ENCODE measurements at regions not wholly inside any gene's neighbourhood (a gene's known extent, or its start where the extent isn't known, plus 50 kb on each side); places are given as distances from the start of the nearest gene placed in this dataset.

DNA sequence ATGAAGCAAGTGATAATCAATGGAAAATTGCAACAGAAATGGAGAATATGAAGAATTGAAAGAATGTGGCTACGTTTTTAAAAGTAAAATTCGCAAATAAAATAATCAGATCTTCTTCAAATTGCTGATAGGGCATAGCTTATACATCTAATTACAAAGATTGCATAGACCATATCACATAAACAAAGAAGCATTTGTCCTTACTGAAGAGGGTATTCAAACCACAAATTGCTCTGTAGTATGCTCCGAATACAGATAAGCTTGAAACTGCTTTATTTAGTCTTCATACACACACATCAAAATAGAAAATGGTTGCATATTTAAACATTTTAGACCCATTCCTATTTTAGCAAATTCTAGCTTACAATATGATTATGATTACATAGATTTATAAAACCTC is 206.7 kb upstream of the SLIT2 start:
- Histone ChIP-seq H3K4me1 (ENCODE audit: control insufficient read depth, low read depth, low read length) (peaks cover 7% of the 10 kb centered on the region), H3K27me3 (ENCODE audit: control insufficient read depth, insufficient read depth, low read length) (no peaks in the 10 kb centered on the region), H3K9me3 (ENCODE audit: control insufficient read depth, low read depth, low read length) (no peaks in the 10 kb centered on the region), H3K27ac (ENCODE audit: low read length) (no peak overlapping the region), H3K4me3 (ENCODE audit: low read length) (no peak overlapping the region), H3K36me3 (ENCODE audit: control insufficient read depth, low read depth, low read length) (no peaks in the 10 kb centered on the region), H3K9ac (ENCODE audit: low read length) (no peak overlapping the region)

DNA sequence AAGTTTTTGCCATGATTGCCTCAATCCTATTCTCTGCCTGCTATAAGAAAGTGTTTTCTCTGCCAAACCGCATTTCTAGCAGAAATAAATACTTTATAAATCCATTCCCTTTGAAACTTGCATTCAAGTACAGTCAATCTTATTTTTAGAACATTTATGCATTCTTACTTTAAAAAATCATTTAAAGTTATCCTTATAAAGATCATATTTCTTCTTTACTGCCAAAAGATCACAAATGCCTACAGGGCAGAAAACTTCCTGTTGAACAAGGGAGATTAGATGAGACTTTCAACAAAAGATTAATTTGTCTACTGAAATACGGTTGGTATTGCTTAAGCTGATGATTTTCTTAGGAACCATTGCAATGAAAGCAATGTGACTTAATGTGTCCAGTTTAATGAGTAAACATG is 207.2 kb upstream of the SLIT2 start:
- Histone ChIP-seq H3K9me3 (ENCODE audit: control insufficient read depth, low read depth, low read length) (no peaks in the 10 kb centered on the region), H3K9ac (ENCODE audit: low read length) (no peak overlapping the region), H3K4me3 (ENCODE audit: low read length) (no peak overlapping the region), H3K36me3 (ENCODE audit: control insufficient read depth, low read depth, low read length) (no peaks in the 10 kb centered on the region), H3K27me3 (ENCODE audit: control insufficient read depth, insufficient read depth, low read length) (no peaks in the 10 kb centered on the region), H3K4me1 (ENCODE audit: control insufficient read depth, low read depth, low read length) (peaks cover 7% of the 10 kb centered on the region), H3K27ac (ENCODE audit: low read length) (no peak overlapping the region)

DNA sequence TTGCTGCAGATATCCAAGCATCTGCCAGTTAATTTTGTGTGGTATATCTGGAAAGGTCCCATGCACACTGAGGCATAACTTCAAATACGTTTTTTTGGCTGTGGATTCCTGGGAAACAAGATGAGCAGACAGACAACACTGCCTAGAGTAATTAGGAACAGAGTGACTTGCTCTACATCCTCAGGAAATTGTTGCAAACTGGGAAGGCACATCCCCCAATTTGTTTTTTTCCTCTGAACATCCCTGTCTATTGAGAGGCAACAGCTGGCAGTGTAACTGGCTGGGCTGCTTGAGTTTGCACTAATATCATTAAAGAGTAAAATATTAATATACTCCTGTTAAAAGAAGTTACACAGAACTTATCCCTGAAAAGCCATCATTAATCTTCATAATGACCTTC is 207.7 kb upstream of the SLIT2 start:
- Histone ChIP-seq H3K9ac (ENCODE audit: low read length) (no peak overlapping the region), H3K27ac (ENCODE audit: low read length) (no peak overlapping the region), H3K27me3 (ENCODE audit: control insufficient read depth, insufficient read depth, low read length) (no peaks in the 10 kb centered on the region), H3K36me3 (ENCODE audit: control insufficient read depth, low read depth, low read length) (no peaks in the 10 kb centered on the region), H3K9me3 (ENCODE audit: control insufficient read depth, low read depth, low read length) (no peaks in the 10 kb centered on the region), H3K4me1 (ENCODE audit: control insufficient read depth, low read depth, low read length) (peaks cover 7% of the 10 kb centered on the region), H3K4me3 (ENCODE audit: low read length) (no peak overlapping the region)

DNA sequence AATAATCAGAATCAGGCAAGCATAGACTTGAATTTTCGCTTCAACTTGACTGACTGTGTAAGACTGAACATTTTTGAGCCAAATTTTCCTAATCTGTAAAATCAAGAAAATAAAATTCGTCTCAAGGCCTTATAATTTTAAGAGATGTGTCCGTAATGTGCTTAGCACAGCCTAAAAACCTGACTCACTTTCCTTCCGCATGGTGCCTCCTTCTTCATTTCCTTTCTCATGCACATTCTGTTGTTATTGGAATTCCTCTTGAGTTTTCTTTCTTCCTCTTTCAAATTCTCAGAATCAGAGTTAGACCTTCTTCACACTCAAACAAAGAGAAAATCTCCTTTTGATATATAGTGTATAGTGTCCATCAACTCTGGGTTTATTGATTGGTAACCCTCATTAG is 208.9 kb upstream of the SLIT2 start:
- H3K9me3 ChIP-seq (ENCODE audit: control insufficient read depth, low read depth, low read length) = no peaks in the 10 kb centered on the region
- no peaks in the 10 kb centered on the region for H3K36me3 ChIP-seq (ENCODE audit: control insufficient read depth, low read depth, low read length)
- H3K4me3 ChIP-seq (ENCODE audit: low read length) = no peak overlapping the region
- no peak overlapping the region for H3K9ac ChIP-seq (ENCODE audit: low read length)
- H3K27me3 ChIP-seq (ENCODE audit: control insufficient read depth, insufficient read depth, low read length) = no peaks in the 10 kb centered on the region
- H3K27ac ChIP-seq (ENCODE audit: low read length) = no peak overlapping the region
- H3K4me1 ChIP-seq (ENCODE audit: control insufficient read depth, low read depth, low read length) = peaks cover 7% of the 10 kb centered on the region

DNA sequence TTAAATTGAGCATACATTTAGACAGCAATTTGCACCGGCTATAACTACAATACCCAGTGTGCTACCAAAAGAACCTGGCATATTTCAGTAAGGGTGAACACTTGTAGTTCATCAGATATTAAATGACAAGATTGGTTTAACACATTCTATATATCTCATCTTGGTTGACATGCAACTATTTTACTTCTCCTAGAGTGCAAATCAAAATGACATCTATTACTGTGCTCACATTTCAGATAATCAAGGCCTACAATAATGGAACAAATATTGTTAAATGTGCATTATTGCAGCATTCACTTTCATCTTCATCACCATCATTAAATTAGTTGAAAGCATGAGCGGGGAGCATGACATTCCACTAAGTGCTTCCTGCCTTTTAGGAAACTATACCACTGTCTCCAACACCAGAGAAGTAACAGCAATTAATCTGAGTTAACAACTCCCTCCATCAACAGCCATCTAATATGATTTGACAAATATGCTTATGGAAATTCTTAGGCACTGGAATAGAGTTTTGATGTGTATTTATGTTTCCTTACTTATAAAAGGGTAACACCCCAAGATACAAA is 209.8 kb upstream of the SLIT2 start:
- Histone ChIP-seq H3K36me3 (ENCODE audit: control insufficient read depth, low read depth, low read length) (no peaks in the 10 kb centered on the region), H3K27ac (ENCODE audit: low read length) (no peak overlapping the region), H3K27me3 (ENCODE audit: control insufficient read depth, insufficient read depth, low read length) (no peaks in the 10 kb centered on the region), H3K9ac (ENCODE audit: low read length) (no peak overlapping the region), H3K4me1 (ENCODE audit: control insufficient read depth, low read depth, low read length) (peaks cover 7% of the 10 kb centered on the region), H3K9me3 (ENCODE audit: control insufficient read depth, low read depth, low read length) (no peaks in the 10 kb centered on the region), H3K4me3 (ENCODE audit: low read length) (no peak overlapping the region)

DNA sequence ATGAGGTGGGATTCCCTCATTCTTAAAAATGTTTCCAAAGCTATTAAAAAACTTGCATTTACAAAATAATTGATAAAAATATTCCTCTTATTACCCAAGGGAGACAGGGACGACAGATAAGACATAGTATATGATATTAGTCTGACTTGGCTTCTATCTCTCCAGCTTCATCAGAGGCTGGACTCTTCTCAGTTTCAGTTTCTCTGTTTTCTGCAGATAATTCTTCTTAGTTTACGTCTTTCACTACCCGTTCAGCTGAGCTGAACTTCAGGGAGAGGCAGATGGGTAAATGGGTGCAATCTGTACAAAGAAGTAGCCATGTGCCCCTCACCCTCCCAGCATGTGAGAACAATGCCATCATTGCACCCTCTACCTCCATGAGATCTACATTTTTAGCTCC is 214.0 kb upstream of the SLIT2 start:
- H3K4me1 ChIP-seq (ENCODE audit: control insufficient read depth, low read depth, low read length) = peaks cover 3% of the 10 kb centered on the region
- H3K4me3 ChIP-seq (ENCODE audit: low read length) = no peak overlapping the region
- H3K9ac ChIP-seq (ENCODE audit: low read length) = no peak overlapping the region
- no peaks in the 10 kb centered on the region for H3K9me3 ChIP-seq (ENCODE audit: control insufficient read depth, low read depth, low read length)
- H3K27me3 ChIP-seq (ENCODE audit: control insufficient read depth, insufficient read depth, low read length) = no peaks in the 10 kb centered on the region
- no peak overlapping the region for H3K27ac ChIP-seq (ENCODE audit: low read length)
- H3K36me3 ChIP-seq (ENCODE audit: control insufficient read depth, low read depth, low read length) = no peaks in the 10 kb centered on the region

DNA sequence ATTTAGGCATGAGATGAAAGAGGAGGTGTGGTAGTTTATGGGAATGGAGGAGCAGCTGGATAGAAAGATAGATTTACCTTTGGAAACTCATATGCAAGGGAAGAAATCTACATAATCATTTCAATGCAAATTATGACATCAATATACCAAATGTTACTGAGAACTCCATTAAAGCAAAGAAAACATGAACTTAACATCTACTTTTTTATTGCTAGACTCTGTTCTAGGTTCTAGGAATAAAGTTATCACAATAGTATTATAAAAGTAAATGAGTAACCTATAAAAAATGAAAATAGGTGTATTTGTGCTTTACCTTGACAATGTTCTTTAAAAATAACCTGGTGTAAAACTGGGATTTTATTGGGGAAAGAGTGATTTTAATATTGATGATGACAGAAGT is 221.6 kb upstream of the SLIT2 start:
- Histone ChIP-seq H3K27me3 (ENCODE audit: control insufficient read depth, insufficient read depth, low read length) (no peaks in the 10 kb centered on the region), H3K36me3 (ENCODE audit: control insufficient read depth, low read depth, low read length) (no peaks in the 10 kb centered on the region), H3K9ac (ENCODE audit: low read length) (no peak overlapping the region), H3K4me3 (ENCODE audit: low read length) (no peak overlapping the region), H3K9me3 (ENCODE audit: control insufficient read depth, low read depth, low read length) (no peaks in the 10 kb centered on the region), H3K27ac (ENCODE audit: low read length) (no peak overlapping the region), H3K4me1 (ENCODE audit: control insufficient read depth, low read depth, low read length) (no peaks in the 10 kb centered on the region)

DNA sequence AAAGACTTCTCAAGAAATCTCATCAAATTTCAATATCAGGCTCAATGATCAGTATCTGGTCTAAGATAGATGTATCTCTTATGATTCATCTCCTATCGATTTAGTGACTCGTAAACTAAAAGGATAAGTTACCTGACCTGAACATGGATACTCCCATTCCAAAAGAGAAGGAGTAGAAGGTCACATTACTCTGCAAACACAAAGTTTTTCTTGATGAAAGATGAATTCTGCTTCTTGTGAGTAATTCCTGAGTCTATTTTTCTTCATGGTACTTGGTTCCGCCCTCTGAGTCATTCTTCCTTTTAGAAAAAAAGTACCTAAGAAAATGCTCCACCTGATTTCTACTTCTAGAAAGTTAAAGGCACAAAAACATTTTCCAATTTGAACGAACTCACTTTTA is 223.1 kb upstream of the SLIT2 start:
- Histone ChIP-seq H3K9ac (ENCODE audit: low read length) (no peak overlapping the region), H3K27ac (ENCODE audit: low read length) (no peak overlapping the region), H3K9me3 (ENCODE audit: control insufficient read depth, low read depth, low read length) (no peaks in the 10 kb centered on the region), H3K27me3 (ENCODE audit: control insufficient read depth, insufficient read depth, low read length) (no peaks in the 10 kb centered on the region), H3K4me3 (ENCODE audit: low read length) (no peak overlapping the region), H3K4me1 (ENCODE audit: control insufficient read depth, low read depth, low read length) (no peaks in the 10 kb centered on the region), H3K36me3 (ENCODE audit: control insufficient read depth, low read depth, low read length) (no peaks in the 10 kb centered on the region)

DNA sequence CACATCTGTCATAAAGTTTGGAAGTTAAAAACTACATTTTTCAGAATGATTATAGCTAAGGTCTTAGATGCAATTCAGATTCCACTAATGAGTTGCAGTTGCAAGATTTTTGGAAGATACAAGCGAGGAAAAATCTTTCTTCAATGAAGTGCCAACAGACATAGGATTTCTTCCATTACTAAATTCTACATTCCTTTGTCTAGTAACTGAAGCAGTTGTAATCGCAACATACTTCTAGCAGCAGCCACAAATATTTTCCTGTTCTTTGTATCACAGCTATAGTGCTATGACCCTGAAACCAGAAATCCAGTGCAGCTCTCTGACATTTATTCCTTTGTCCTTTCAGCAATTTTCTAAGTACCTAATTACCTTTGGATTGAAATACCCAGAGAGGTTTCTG is 225.2 kb upstream of the SLIT2 start:
- no peaks in the 10 kb centered on the region for H3K36me3 ChIP-seq (ENCODE audit: control insufficient read depth, low read depth, low read length)

DNA sequence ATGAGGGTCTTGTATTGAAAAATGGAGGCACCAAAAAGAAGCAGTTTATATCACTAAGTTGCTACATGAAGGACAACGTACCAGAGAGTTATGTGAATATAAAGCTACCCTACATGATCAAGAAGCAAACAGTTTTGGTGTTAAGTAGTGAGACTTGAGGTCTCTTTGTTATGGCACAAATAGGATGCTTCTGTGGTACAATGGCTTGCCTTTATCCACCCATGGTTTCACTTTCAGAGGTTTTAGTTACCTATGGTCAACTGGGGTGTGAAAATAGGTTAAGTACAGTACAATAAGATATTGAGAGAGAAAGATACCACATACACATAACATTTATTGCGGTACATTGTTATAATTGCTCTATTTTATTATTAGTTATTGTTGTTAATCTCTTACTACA is 229.2 kb upstream of the SLIT2 start:
- Histone ChIP-seq H3K36me3 (ENCODE audit: control insufficient read depth, low read depth, low read length) (no peaks in the 10 kb centered on the region), H3K4me3 (ENCODE audit: low read length) (no peak overlapping the region), H3K9me3 (ENCODE audit: control insufficient read depth, low read depth, low read length) (no peaks in the 10 kb centered on the region), H3K27me3 (ENCODE audit: control insufficient read depth, insufficient read depth, low read length) (no peaks in the 10 kb centered on the region), H3K4me1 (ENCODE audit: control insufficient read depth, low read depth, low read length) (no peaks in the 10 kb centered on the region), H3K9ac (ENCODE audit: low read length) (no peak overlapping the region), H3K27ac (ENCODE audit: low read length) (no peak overlapping the region)

More for the DNA sequence above, 225.2 kb upstream of the SLIT2 start:
- Histone ChIP-seq H3K4me1 (ENCODE audit: control insufficient read depth, low read depth, low read length) (no peaks in the 10 kb centered on the region), H3K4me3 (ENCODE audit: low read length) (no peak overlapping the region), H3K27me3 (ENCODE audit: control insufficient read depth, insufficient read depth, low read length) (no peaks in the 10 kb centered on the region), H3K27ac (ENCODE audit: low read length) (no peak overlapping the region), H3K9ac (ENCODE audit: low read length) (no peak overlapping the region), H3K9me3 (ENCODE audit: control insufficient read depth, low read depth, low read length) (no peaks in the 10 kb centered on the region)

DNA sequence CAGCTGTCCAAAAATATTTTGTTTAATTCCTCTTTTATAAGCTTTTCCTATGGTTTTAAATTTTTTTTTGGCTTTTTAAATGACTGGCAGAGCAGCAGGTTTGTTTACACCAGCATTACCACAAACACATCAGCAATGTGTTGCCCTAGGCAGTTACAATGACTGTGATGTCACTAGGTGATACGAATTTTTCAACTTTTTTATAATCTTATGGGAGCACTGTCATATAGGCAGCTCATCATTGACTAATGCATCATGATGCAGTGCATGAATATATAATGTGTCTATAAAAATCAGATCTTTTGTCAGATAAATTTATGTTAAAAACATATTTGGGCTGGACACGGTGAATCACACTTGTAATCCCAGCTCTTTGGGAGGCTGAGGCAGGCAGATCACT is 231.6 kb upstream of the SLIT2 start:
- Histone ChIP-seq H3K9ac (ENCODE audit: low read length) (no peak overlapping the region), H3K9me3 (ENCODE audit: control insufficient read depth, low read depth, low read length) (no peaks in the 10 kb centered on the region), H3K36me3 (ENCODE audit: control insufficient read depth, low read depth, low read length) (no peaks in the 10 kb centered on the region), H3K4me1 (ENCODE audit: control insufficient read depth, low read depth, low read length) (no peaks in the 10 kb centered on the region), H3K27ac (ENCODE audit: low read length) (no peak overlapping the region), H3K4me3 (ENCODE audit: low read length) (no peak overlapping the region), H3K27me3 (ENCODE audit: control insufficient read depth, insufficient read depth, low read length) (no peaks in the 10 kb centered on the region)

DNA sequence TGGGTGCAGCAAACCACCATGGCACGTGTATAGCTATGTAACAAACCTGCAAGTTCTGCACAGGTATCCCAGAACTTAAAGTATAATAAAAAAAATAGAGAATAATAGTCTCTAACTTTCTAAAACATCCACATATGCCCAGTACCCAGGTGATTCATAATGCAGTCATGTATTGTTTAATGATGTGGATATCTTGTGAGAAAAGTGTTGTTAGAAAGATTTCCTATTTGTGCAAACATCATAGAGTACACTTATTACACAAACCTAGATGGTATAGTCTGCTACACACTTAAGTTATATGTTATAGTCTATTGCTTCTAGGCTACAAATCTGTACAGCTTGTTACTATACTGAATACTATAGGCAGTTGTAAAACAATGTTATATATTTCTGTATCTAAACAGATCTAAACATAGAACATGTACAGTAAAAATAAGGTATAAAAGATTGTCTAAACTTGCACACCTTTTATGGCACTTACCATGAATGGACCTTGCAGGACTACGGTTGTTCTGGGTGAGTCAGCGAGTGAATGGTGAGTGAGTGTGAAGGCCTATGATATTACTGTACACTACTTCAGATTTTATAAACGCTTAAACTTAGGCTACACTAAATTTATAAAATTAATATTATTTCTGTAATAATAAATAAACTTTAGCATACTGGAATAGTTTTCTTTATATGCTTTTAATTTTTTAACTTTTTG is 232.2 kb upstream of the SLIT2 start:
- Histone ChIP-seq H3K36me3 (ENCODE audit: control insufficient read depth, low read depth, low read length) (no peaks in the 10 kb centered on the region), H3K9ac (ENCODE audit: low read length) (no peak overlapping the region), H3K9me3 (ENCODE audit: control insufficient read depth, low read depth, low read length) (no peaks in the 10 kb centered on the region), H3K27ac (ENCODE audit: low read length) (no peak overlapping the region), H3K4me3 (ENCODE audit: low read length) (no peak overlapping the region), H3K4me1 (ENCODE audit: control insufficient read depth, low read depth, low read length) (no peaks in the 10 kb centered on the region), H3K27me3 (ENCODE audit: control insufficient read depth, insufficient read depth, low read length) (no peaks in the 10 kb centered on the region)

Data from iPS-18a (cell line).